ENCODE measurements at regions not wholly inside any gene's neighbourhood (a gene's known extent, or its start where the extent isn't known, plus 50 kb on each side); places are given as distances from the start of the nearest gene placed in this dataset.
"Not testable (repeated sequence)": the region's sequence is repeated elsewhere in the genome, so short reads cannot be mapped to it uniquely, and the experiment has no call there.

DNA sequence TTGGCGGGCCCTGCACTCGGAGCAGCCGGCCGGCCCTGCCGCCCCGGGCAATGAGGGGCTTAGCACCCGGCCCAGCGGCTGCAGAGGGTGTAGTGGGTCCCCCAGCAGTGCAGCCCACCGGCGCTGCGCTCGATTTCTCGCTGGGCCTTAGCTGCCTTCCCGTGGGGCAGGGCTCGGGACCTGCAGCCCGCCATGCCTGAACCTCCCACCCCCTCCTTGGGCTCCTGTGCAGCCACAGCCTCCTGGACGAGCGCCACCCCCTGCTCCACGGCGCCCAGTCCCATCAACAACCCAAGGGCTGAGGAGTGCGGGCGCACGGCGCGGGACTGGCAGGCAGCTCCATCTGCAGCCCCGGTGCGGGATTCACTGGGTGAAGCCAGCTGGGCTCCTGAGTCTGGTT lies 87.4 kb upstream of the CXXC4 start:
- TF ChIP-seq EZH2phosphoT487 (IDR thresholded peaks at IDR 0.05; ENCODE audit: borderline replicate concordance), result not testable (repeated sequence)
- TF ChIP-seq, protein P1, sequence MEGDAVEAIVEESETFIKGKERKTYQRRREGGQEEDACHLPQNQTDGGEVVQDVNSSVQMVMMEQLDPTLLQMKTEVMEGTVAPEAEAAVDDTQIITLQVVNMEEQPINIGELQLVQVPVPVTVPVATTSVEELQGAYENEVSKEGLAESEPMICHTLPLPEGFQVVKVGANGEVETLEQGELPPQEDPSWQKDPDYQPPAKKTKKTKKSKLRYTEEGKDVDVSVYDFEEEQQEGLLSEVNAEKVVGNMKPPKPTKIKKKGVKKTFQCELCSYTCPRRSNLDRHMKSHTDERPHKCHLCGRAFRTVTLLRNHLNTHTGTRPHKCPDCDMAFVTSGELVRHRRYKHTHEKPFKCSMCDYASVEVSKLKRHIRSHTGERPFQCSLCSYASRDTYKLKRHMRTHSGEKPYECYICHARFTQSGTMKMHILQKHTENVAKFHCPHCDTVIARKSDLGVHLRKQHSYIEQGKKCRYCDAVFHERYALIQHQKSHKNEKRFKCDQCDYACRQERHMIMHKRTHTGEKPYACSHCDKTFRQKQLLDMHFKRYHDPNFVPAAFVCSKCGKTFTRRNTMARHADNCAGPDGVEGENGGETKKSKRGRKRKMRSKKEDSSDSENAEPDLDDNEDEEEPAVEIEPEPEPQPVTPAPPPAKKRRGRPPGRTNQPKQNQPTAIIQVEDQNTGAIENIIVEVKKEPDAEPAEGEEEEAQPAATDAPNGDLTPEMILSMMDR (conservative IDR thresholded peaks at IDR 0.05; ENCODE audit: low read length), result not testable (repeated sequence)

Measured in Loucy (cell line).